Activated CD8-positive, alpha-beta memory T cell treated with anti-CD3 and anti-CD28 coated beads, Interleukin-2, amount 50 U/mL, for 48 hours (primary cell): ENCODE measurements at regions not wholly inside any gene's neighbourhood (a gene's known extent, or its start where the extent isn't known, plus 50 kb on each side); places are given as distances from the start of the nearest gene placed in this dataset.

ENCODE experiments used
- DNase-seq: peaks from one replicate; pipeline ENCODE4 v3.0.0-alpha.2; 2020

- DNase-seq: no peak
These were observed 495.1 kb downstream of the SOX6 start for GRCh38 chr11:15861256-15861655.

GRCh38 chr11:15863411-15863810 is 492.9 kb downstream of the SOX6 start:
- DNase-seq: no peak

GRCh38 chr11:15864026-15864805 is 492.1 kb downstream of the SOX6 start:
- DNase-seq: no peak

GRCh38 chr11:15865212-15865987 is 490.9 kb downstream of the SOX6 start:
- DNase-seq: no peak

GRCh38 chr11:15867871-15868270 is 488.5 kb downstream of the SOX6 start:
- no peak for DNase-seq

GRCh38 chr11:15870911-15871310 is 485.4 kb downstream of the SOX6 start:
- no peak for DNase-seq

GRCh38 chr11:15871904-15872626 is 484.3 kb downstream of the SOX6 start:
- DNase-seq: no peak

GRCh38 chr11:15873501-15873900 is 482.8 kb downstream of the SOX6 start:
- no peak for DNase-seq

GRCh38 chr11:15874704-15875103 is 481.6 kb downstream of the SOX6 start:
- DNase-seq: no peak

- DNase-seq: no peak
These were observed 481.0 kb downstream of the SOX6 start for GRCh38 chr11:15875393-15875792.

GRCh38 chr11:15875943-15876342 is 480.4 kb downstream of the SOX6 start:
- DNase-seq: no peak

GRCh38 chr11:15878756-15879155 is 477.6 kb downstream of the SOX6 start:
- no peak for DNase-seq

- no peak for DNase-seq
These were observed 476.1 kb downstream of the SOX6 start for GRCh38 chr11:15880291-15880690.

- DNase-seq: no peak
These were observed 473.4 kb downstream of the SOX6 start for GRCh38 chr11:15882876-15883454.

GRCh38 chr11:15883455-15883920 is 472.9 kb downstream of the SOX6 start:
- DNase-seq: no peak

GRCh38 chr11:15884141-15884540 is 472.2 kb downstream of the SOX6 start:
- DNase-seq: no peak

GRCh38 chr11:15884777-15885540 is 471.4 kb downstream of the SOX6 start:
- DNase-seq: no peak

GRCh38 chr11:15885854-15886253 is 470.5 kb downstream of the SOX6 start:
- no peak for DNase-seq

GRCh38 chr11:15886299-15886698 is 470.0 kb downstream of the SOX6 start:
- DNase-seq: no peak

- no peak for DNase-seq
These were observed 469.5 kb downstream of the SOX6 start for GRCh38 chr11:15886866-15887265.

GRCh38 chr11:15888556-15889345 is 467.6 kb downstream of the SOX6 start:
- no peak for DNase-seq
